Pancreas (tissue), 10 donors: ENCODE measurements at regions not wholly inside any gene's neighbourhood (a gene's known extent, or its start where the extent isn't known, plus 50 kb on each side); places are given as distances from the start of the nearest gene placed in this dataset.
"Not testable (repeated sequence)": the region's sequence is repeated elsewhere in the genome, so short reads cannot be mapped to it uniquely, and the experiment has no call there.

Experiments
- ATAC-seq, 4 donors: fragments of 200-7000 bp; cut with Tn5 transposase; one replicate each; pipeline versions ENCODE4 v1.8.0 to v1.9.1; 2020; ENCODE audit warnings: mild to moderate bottlenecking in 4 of 4, moderate library complexity in 4 of 4
- DNase-seq, 6 donors: peaks; one replicate each; pipeline ENCODE4 v3.0.0-alpha.2; 2020
- FAIRE-seq: peaks from 2 replicates; lab custom pipeline; 2012; peaks lifted over from hg19 to GRCh38; lab: Jason Lieb, UNC
- H3K27ac ChIP-seq, 4 donors: fragments of 200-600 bp; sonication (generic); 1 replicate in 3 of 4; 2 replicates in 1 of 4; pipeline versions ENCODE4 v1.5.0 to v1.8.0; 2020
- H3K27me3 ChIP-seq, 4 donors: fragments of 200-600 bp; one replicate each; pipeline ENCODE4 v1.8.0; 2021
- H3K36me3 ChIP-seq, 3 donors: fragments of 200-600 bp; sonication (generic) in 1 of 3; one replicate each; pipeline versions ENCODE4 v1.5.0 to v1.8.0; 2020 to 2021
- H3K4me1 ChIP-seq, 3 donors: fragments of 200-600 bp; one replicate each; pipeline ENCODE4 v1.8.0; 2021
- H3K4me3 ChIP-seq, 4 donors: fragments of 200-600 bp; sonication (generic) in 2 of 4; one replicate each; pipeline versions ENCODE4 v1.5.0 to v1.8.0; 2020 to 2021
- H3K9me3 ChIP-seq, 4 donors: fragments of 200-600 bp; one replicate each; pipeline ENCODE4 v1.8.0; 2021
- whole genome bisulfite sequencing, 2 donors: extraction: QIAGEN DNeasy Blood & Tissue Kit; methylation state at CpG; one replicate each; pipeline ENCODE4 v1.1.7; 2013; 5-methylcytosine and 5-hydroxymethylcytosine counted together
- intact Hi-C, 3 donors: fragments of 100-400 bp; cut with DNase I; formaldehyde crosslinking; loops; one replicate each; pipeline versions ENCODE4 v1.11.1 to v1.14.2; 2022
- TF ChIP-seq, protein P1 (sequence below), 4 donors: fragments of 200-600 bp; sonication (generic) in 3 of 4; IDR thresholded peaks; one replicate each; pipeline versions ENCODE4 v1.5.0 to v1.8.0; 2021; ENCODE audit warnings: antibody characterized with exemption in 4 of 4
- donor health status: healthy with polysubstance abuse.
- donor health status: DM: no; HTN: no; CAD: no; lungs with moderate emphysema.
- donor health status: DM: no; HTN: no; CAD: no.
- donor health status: control.
- donor health status: control.
- donor health status: Bipolar disorder and iron deficiency.
- donor health status: DM: yes; HTN: yes; CAD: no.
- donor health status: DM: no; HTN: no; CAD: no.
- donor health status: DM: no; HTN: no; CAD: no.
- donor health status: DM: yes; HTN: yes; CAD: no.

- Histone ChIP-seq H3K4me1 (no peaks in the 10 kb centered on the region), H3K27me3 (no peaks in the 10 kb centered on the region), H3K4me3 (no peak overlapping the region), H3K36me3 (no peaks in the 10 kb centered on the region), H3K9me3 (no peaks in the 10 kb centered on the region), H3K27ac (no peak overlapping the region)
- intact Hi-C loops = no loop called here
- DNase-seq = no peak
- WGBS, 2 donors = 72 to 73% methylated on average over 6 of the region's 6 CpGs
- no peak for FAIRE-seq
- no peak for ATAC-seq
- TF ChIP-seq, protein P1, sequence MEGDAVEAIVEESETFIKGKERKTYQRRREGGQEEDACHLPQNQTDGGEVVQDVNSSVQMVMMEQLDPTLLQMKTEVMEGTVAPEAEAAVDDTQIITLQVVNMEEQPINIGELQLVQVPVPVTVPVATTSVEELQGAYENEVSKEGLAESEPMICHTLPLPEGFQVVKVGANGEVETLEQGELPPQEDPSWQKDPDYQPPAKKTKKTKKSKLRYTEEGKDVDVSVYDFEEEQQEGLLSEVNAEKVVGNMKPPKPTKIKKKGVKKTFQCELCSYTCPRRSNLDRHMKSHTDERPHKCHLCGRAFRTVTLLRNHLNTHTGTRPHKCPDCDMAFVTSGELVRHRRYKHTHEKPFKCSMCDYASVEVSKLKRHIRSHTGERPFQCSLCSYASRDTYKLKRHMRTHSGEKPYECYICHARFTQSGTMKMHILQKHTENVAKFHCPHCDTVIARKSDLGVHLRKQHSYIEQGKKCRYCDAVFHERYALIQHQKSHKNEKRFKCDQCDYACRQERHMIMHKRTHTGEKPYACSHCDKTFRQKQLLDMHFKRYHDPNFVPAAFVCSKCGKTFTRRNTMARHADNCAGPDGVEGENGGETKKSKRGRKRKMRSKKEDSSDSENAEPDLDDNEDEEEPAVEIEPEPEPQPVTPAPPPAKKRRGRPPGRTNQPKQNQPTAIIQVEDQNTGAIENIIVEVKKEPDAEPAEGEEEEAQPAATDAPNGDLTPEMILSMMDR (IDR thresholded peaks at IDR 0.05) = no peak
Measured at GRCh38 chr15:39417366-39418134, 163.3 kb upstream of the THBS1 start.

- H3K36me3 ChIP-seq = no peaks in the 10 kb centered on the region
- TF ChIP-seq, protein P1 (IDR thresholded peaks at IDR 0.05) = no peak
Measured at GRCh38 chr15:39419651-39420050, 161.2 kb upstream of the THBS1 start.

DNA sequence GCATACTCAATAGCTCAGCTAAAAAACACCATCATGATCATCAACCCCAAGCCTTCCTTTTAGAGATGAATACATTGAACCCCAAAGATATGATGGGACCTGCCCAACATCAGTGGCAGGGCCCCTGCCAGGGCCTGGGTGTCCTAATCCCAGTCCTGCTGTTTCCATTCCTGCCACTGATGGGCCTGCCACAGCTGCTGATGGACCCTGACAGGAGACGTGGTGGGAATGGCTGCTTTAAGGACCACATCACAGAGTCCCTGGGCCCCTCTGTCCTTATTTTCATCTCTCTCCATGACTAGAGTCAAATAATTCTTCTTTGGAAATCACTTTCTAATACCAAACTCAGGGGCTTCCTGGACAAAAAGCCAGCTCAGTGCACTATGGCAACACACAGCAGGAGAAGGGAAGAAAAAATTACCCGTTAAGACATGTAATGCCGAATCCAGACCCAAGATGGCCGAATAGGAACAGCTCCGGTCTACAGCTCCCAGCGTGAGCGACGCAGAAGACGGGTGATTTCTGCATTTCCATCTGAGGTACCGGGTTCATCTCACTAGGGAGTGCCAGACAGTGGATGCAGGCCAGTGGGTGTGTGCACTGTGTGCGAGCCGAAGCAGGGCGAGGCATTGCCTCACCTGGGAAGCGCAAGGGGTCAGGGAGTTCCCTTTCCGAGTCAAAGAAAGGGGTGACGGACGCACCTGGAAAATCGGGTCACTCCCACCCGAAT, 160.6 kb upstream of the THBS1 start:
- H3K27ac ChIP-seq, FAIRE-seq, H3K9me3 ChIP-seq, H3K4me3 ChIP-seq, H3K36me3 ChIP-seq, DNase-seq, H3K4me1 ChIP-seq, H3K27me3 ChIP-seq, ATAC-seq, intact Hi-C loops: not testable (repeated sequence)
- 89 to 90% methylated on average over 11 to 17 of the region's 19 CpGs for WGBS, 2 donors

More at GRCh38 chr15:39419651-39420050, 161.2 kb upstream of the THBS1 start:
- ATAC-seq (no peak), DNase-seq (no peak), FAIRE-seq (no peak)
- H3K4me1 ChIP-seq = no peaks in the 10 kb centered on the region
- H3K27ac ChIP-seq = no peak overlapping the region
- H3K4me3 ChIP-seq = no peak overlapping the region
- H3K9me3 ChIP-seq = no peaks in the 10 kb centered on the region
- 75 to 86% methylated on average over 3 of the region's 3 CpGs for WGBS, 2 donors
- H3K27me3 ChIP-seq = no peaks in the 10 kb centered on the region
- intact Hi-C loops = no loop called here

GRCh38 chr15:39420853-39421192, 160.1 kb upstream of the THBS1 start:
- H3K4me3 ChIP-seq, H3K27me3 ChIP-seq, FAIRE-seq, intact Hi-C loops, H3K9me3 ChIP-seq, H3K27ac ChIP-seq, ATAC-seq, H3K36me3 ChIP-seq, H3K4me1 ChIP-seq, DNase-seq: not testable (repeated sequence)
- 58 to 77% methylated on average over 9 to 14 of the region's 14 CpGs for WGBS, 2 donors

DNA sequence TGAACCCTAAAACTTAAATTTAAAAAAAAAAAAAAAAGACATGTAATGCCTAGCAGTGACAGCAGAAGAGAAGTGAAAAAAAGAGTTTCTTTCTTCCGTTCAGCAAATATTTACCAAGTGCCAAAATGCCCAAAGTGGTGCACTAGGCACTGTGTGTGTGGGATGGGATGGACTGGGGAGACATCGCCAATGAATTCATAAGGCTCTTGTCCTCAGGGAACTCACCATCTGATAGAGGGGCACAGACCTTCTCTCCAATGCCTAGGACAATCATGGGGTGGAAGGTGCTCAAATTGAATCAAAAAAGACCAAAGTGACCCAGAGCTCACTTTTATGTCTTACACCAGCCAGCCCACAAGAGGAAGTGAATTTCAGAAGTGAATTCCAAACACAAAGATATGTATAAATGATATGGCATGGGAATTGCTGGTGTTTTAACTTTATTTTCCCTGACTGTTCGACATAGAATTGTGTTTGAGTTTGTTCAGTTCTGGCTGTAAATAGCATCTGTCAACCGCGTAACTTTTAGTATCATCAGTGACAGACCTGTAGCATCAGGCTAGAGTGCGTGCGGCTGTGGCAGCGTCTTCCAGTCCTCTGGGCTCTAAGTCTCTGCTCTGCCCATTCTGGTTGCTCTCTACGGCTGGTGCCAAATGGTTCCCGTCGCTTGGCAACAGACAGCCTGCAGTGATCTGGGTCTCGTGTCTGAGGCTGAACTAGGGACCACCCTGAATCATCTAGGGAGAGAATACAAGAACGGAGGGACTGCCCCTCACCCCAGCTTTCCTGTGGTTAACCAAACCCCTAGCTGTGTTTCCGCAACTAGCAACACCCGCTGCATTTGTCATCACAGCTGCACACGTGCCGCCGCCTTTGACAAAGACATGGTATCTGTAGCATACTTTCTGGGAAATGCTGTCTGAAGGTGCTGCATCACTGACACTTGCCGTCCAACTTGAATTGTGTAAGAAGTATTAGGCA, 154.0 kb upstream of the THBS1 start:
- Histone ChIP-seq H3K4me3 (no peak overlapping the region), H3K9me3 (no peaks in the 10 kb centered on the region), H3K4me1 (peaks cover 0 to 10% (median 6%) of the 10 kb centered on the region in 3 donors), H3K36me3 (no peaks in the 10 kb centered on the region), H3K27me3 (no peaks in the 10 kb centered on the region), H3K27ac (no peak overlapping the region)
- 82 to 83% methylated on average over 19 of the region's 19 CpGs for WGBS, 2 donors
- FAIRE-seq (no peak), ATAC-seq (peak in 3 of 4 donors; percentile 22 to 72 (median 36)), DNase-seq (no peak)
- intact Hi-C loops = no loop called here
- TF ChIP-seq, protein P1 (IDR thresholded peaks at IDR 0.05) = no peak
